Coronary artery (tissue), 2 donors: ENCODE measurements at regions not wholly inside any gene's neighbourhood (a gene's known extent, or its start where the extent isn't known, plus 50 kb on each side); places are given as distances from the start of the nearest gene placed in this dataset.

Source experiments
- DNase-seq: peaks from one replicate; pipeline ENCODE4 v3.0.0-alpha.2; 2017; ENCODE audit warnings: low spot score
- H3K27ac ChIP-seq, 2 donors: fragments of 200-600 bp; sonication (generic); one replicate each; pipeline ENCODE4 v1.5.1; 2016 to 2019
- H3K4me3 ChIP-seq: fragments of 200-600 bp; sonication (generic); 2 replicates; pipeline ENCODE4 v1.5.1; 2016; ENCODE audit warnings: mild to moderate bottlenecking, moderate library complexity
- CTCF ChIP-seq: fragments of 200-600 bp; sonication (generic); IDR thresholded peaks from one replicate; pipeline ENCODE4 v1.5.1; 2019; ENCODE audit warnings: antibody characterized with exemption

- no peak for TF ChIP-seq CTCF
- Histone ChIP-seq H3K27ac (no peak overlapping the region), H3K4me3 (no peak overlapping the region)
These were observed 123.3 kb upstream of the SFSWAP start for GRCh38 chr12:131587565-131587964.

GRCh38 chr12:131589221-131589897 lies 121.5 kb upstream of the SFSWAP start:
- DNase-seq: no peak
- H3K27ac ChIP-seq: no peak overlapping the region
- TF ChIP-seq CTCF: no peak
- no peak overlapping the region for H3K4me3 ChIP-seq

More at GRCh38 chr12:131587565-131587964, 123.3 kb upstream of the SFSWAP start:
- no peak for DNase-seq

GRCh38 chr12:131589966-131590365 lies 120.9 kb upstream of the SFSWAP start:
- no peak for TF ChIP-seq CTCF
- H3K4me3 ChIP-seq: no peak overlapping the region
- no peak for DNase-seq
- no peak overlapping the region for H3K27ac ChIP-seq

- DNase-seq: no peak
- H3K4me3 ChIP-seq: no peak overlapping the region
- no peak for TF ChIP-seq CTCF
- no peak overlapping the region for H3K27ac ChIP-seq
These were observed 119.8 kb upstream of the SFSWAP start for GRCh38 chr12:131591136-131591535.

GRCh38 chr12:131591714-131592709 lies 118.9 kb upstream of the SFSWAP start:
- H3K27ac ChIP-seq: no peak overlapping the region
- no peak for TF ChIP-seq CTCF
- no peak for DNase-seq
- H3K4me3 ChIP-seq: no peak overlapping the region

GRCh38 chr12:131592972-131593371 lies 117.9 kb upstream of the SFSWAP start:
- no peak for TF ChIP-seq CTCF
- no peak for DNase-seq
- no peak overlapping the region for H3K4me3 ChIP-seq
- no peak overlapping the region for H3K27ac ChIP-seq
